Mammary epithelial cell (primary cell): ENCODE measurements at regions not wholly inside any gene's neighbourhood (a gene's known extent, or its start where the extent isn't known, plus 50 kb on each side); places are given as distances from the start of the nearest gene placed in this dataset.
"Not testable (repeated sequence)": the region's sequence is repeated elsewhere in the genome, so short reads cannot be mapped to it uniquely, and the experiment has no call there.

ENCODE experiments used
- CTCF ChIP-seq, 2 donors: IDR thresholded peaks in 1 of 2; conservative IDR thresholded peaks in 1 of 2; 2 replicates each; pipeline ENCODE4 v1.5.1; 2011 to 2012; ENCODE audit warnings: inconsistent platforms in 2 of 2, low read length in 2 of 2, mild to moderate bottlenecking in 2 of 2, control low read depth in 1 of 2, low read depth in 1 of 2; ENCODE audit not compliant: insufficient read depth in 1 of 2; ENCODE audit errors: extremely low read depth in 1 of 2
- EZH2 ChIP-seq: IDR thresholded peaks from 2 replicates; pipeline ENCODE4 v1.6.1; 2012; ENCODE audit warnings: low read length, inconsistent platforms, borderline replicate concordance

- not testable (repeated sequence) for TF ChIP-seq CTCF (conservative IDR thresholded peaks at IDR 0.05 in 1 of 2, IDR thresholded peaks at IDR 0.05 in 1 of 2; ENCODE audit: extremely low read depth in 1 of 2, insufficient read depth in 1 of 2, low read depth in 1 of 2, low read length in 2 of 2); EZH2
These were observed 560.6 kb downstream of the TTLL7 start for GRCh38 chr1:83438316-83438715.
